ENCODE measurements at regions not wholly inside any gene's neighbourhood (a gene's known extent, or its start where the extent isn't known, plus 50 kb on each side); places are given as distances from the start of the nearest gene placed in this dataset.

GRCh38 chr14:99028041-99028440, 244.0 kb downstream of the BCL11B start:
- Histone ChIP-seq H3K27me3 (ENCODE audit: insufficient read depth, poor library complexity, severe bottlenecking) (no peaks in the 10 kb centered on the region), H3K27ac (ENCODE audit: poor library complexity, severe bottlenecking) (no peak overlapping the region), H3K4me3 (ENCODE audit: severe bottlenecking) (no peak overlapping the region), H3K4me1 (ENCODE audit: insufficient read depth, poor library complexity, severe bottlenecking) (peaks cover 3% of the 10 kb centered on the region), H3K9me3 (ENCODE audit: severe bottlenecking) (no peaks in the 10 kb centered on the region), H3K36me3 (ENCODE audit: low read depth) (no peaks in the 10 kb centered on the region)
- no peak for ATAC-seq (ENCODE audit: low read depth)
- no peak for TF ChIP-seq CTCF (IDR thresholded peaks at IDR 0.05; ENCODE audit: poor library complexity, severe bottlenecking)
- peak; percentile 16 for DNase-seq (ENCODE audit: low spot score)

- H3K4me3 ChIP-seq (ENCODE audit: severe bottlenecking): no peak overlapping the region
- no peaks in the 10 kb centered on the region for H3K4me1 ChIP-seq (ENCODE audit: insufficient read depth, poor library complexity, severe bottlenecking)
- no peaks in the 10 kb centered on the region for H3K27me3 ChIP-seq (ENCODE audit: insufficient read depth, poor library complexity, severe bottlenecking)
- H3K36me3 ChIP-seq (ENCODE audit: low read depth): no peaks in the 10 kb centered on the region
- H3K9me3 ChIP-seq (ENCODE audit: severe bottlenecking): no peaks in the 10 kb centered on the region
- ATAC-seq (ENCODE audit: low read depth) (no peak), DNase-seq (ENCODE audit: low spot score) (peak; percentile 7)
- TF ChIP-seq CTCF (IDR thresholded peaks at IDR 0.05; ENCODE audit: poor library complexity, severe bottlenecking): no peak
- H3K27ac ChIP-seq (ENCODE audit: poor library complexity, severe bottlenecking): no peak overlapping the region
Observed at GRCh38 chr14:99028521-99028920, 243.5 kb downstream of the BCL11B start.

GRCh38 chr14:99029145-99029915, 242.7 kb downstream of the BCL11B start:
- no peak overlapping the region for H3K27ac ChIP-seq (ENCODE audit: poor library complexity, severe bottlenecking)
- H3K4me1 ChIP-seq (ENCODE audit: insufficient read depth, poor library complexity, severe bottlenecking): no peaks in the 10 kb centered on the region
- no peak overlapping the region for H3K4me3 ChIP-seq (ENCODE audit: severe bottlenecking)
- TF ChIP-seq CTCF (IDR thresholded peaks at IDR 0.05; ENCODE audit: poor library complexity, severe bottlenecking): no peak
- no peaks in the 10 kb centered on the region for H3K9me3 ChIP-seq (ENCODE audit: severe bottlenecking)
- ATAC-seq (ENCODE audit: low read depth) (no peak), DNase-seq (ENCODE audit: low spot score) (peak; percentile 49)
- no peaks in the 10 kb centered on the region for H3K36me3 ChIP-seq (ENCODE audit: low read depth)
- no peaks in the 10 kb centered on the region for H3K27me3 ChIP-seq (ENCODE audit: insufficient read depth, poor library complexity, severe bottlenecking)

GRCh38 chr14:99029916-99030305, 242.1 kb downstream of the BCL11B start:
- no peak for TF ChIP-seq CTCF (IDR thresholded peaks at IDR 0.05; ENCODE audit: poor library complexity, severe bottlenecking)
- Histone ChIP-seq H3K36me3 (ENCODE audit: low read depth) (no peaks in the 10 kb centered on the region), H3K9me3 (ENCODE audit: severe bottlenecking) (no peaks in the 10 kb centered on the region), H3K27ac (ENCODE audit: poor library complexity, severe bottlenecking) (no peak overlapping the region), H3K27me3 (ENCODE audit: insufficient read depth, poor library complexity, severe bottlenecking) (no peaks in the 10 kb centered on the region), H3K4me3 (ENCODE audit: severe bottlenecking) (no peak overlapping the region), H3K4me1 (ENCODE audit: insufficient read depth, poor library complexity, severe bottlenecking) (no peaks in the 10 kb centered on the region)
- no peak for ATAC-seq (ENCODE audit: low read depth)
- peak; percentile 45 for DNase-seq (ENCODE audit: low spot score)

GRCh38 chr14:99030454-99030853, 241.5 kb downstream of the BCL11B start:
- peaks cover 4% of the 10 kb centered on the region for H3K4me1 ChIP-seq (ENCODE audit: insufficient read depth, poor library complexity, severe bottlenecking)
- H3K36me3 ChIP-seq (ENCODE audit: low read depth): no peaks in the 10 kb centered on the region
- H3K27me3 ChIP-seq (ENCODE audit: insufficient read depth, poor library complexity, severe bottlenecking): no peaks in the 10 kb centered on the region
- ATAC-seq (ENCODE audit: low read depth): no peak
- DNase-seq (ENCODE audit: low spot score): no peak
- no peak overlapping the region for H3K4me3 ChIP-seq (ENCODE audit: severe bottlenecking)
- H3K27ac ChIP-seq (ENCODE audit: poor library complexity, severe bottlenecking): no peak overlapping the region
- TF ChIP-seq CTCF (IDR thresholded peaks at IDR 0.05; ENCODE audit: poor library complexity, severe bottlenecking): no peak
- H3K9me3 ChIP-seq (ENCODE audit: severe bottlenecking): no peaks in the 10 kb centered on the region

Measured in RWPE2 (cell line).